HG03108 (cell line): ENCODE measurements at regions not wholly inside any gene's neighbourhood (a gene's known extent, or its start where the extent isn't known, plus 50 kb on each side); places are given as distances from the start of the nearest gene placed in this dataset.

Source experiments
- ATAC-seq: cut with Tn5 transposase; IDR thresholded peaks from one replicate; pipeline ENCODE4 v1.9.1; 2021; ENCODE audit warnings: moderate library complexity; ENCODE audit not compliant: unreplicated experiment

GRCh38 chr15:70409388-70409787 is 311.7 kb upstream of the TLE3 start:
- ATAC-seq, result no peak

GRCh38 chr15:70407955-70408354 is 310.2 kb upstream of the TLE3 start:
- no peak for ATAC-seq

- ATAC-seq, result no peak
Observed at GRCh38 chr15:70407336-70407670, 309.6 kb upstream of the TLE3 start.

GRCh38 chr15:70406617-70407335 is 309.1 kb upstream of the TLE3 start:
- ATAC-seq, result no peak

- ATAC-seq, result no peak
Observed at GRCh38 chr15:70401709-70402108, 304.0 kb upstream of the TLE3 start.

- no peak for ATAC-seq
Observed at GRCh38 chr15:70400766-70401541, 303.2 kb upstream of the TLE3 start.

GRCh38 chr15:70399204-70399603 is 301.5 kb upstream of the TLE3 start:
- ATAC-seq, result no peak

GRCh38 chr15:70398694-70399093 is 301.0 kb upstream of the TLE3 start:
- ATAC-seq, result no peak

GRCh38 chr15:70396807-70397206 is 299.1 kb upstream of the TLE3 start:
- ATAC-seq, result no peak

- ATAC-seq, result no peak
Observed at GRCh38 chr15:70395164-70395563, 297.4 kb upstream of the TLE3 start.

- ATAC-seq, result no peak
Observed at GRCh38 chr15:70390723-70391122, 293.0 kb upstream of the TLE3 start.

- ATAC-seq, result no peak
Observed at GRCh38 chr15:70387993-70388392, 290.3 kb upstream of the TLE3 start.

- ATAC-seq, result no peak
Observed at GRCh38 chr15:70387081-70387480, 289.4 kb upstream of the TLE3 start.

- ATAC-seq, result no peak
Observed at GRCh38 chr15:70385711-70386110, 288.0 kb upstream of the TLE3 start.

- ATAC-seq, result no peak
Observed at GRCh38 chr15:70385052-70385451, 287.3 kb upstream of the TLE3 start.

GRCh38 chr15:70383856-70384255 is 286.1 kb upstream of the TLE3 start:
- ATAC-seq, result no peak

- no peak for ATAC-seq
Observed at GRCh38 chr15:70382762-70383458, 285.2 kb upstream of the TLE3 start.

- no peak for ATAC-seq
Observed at GRCh38 chr15:70382009-70382749, 284.5 kb upstream of the TLE3 start.

GRCh38 chr15:70379938-70380883 is 282.5 kb upstream of the TLE3 start:
- no peak for ATAC-seq

GRCh38 chr15:70379134-70379533 is 281.4 kb upstream of the TLE3 start:
- ATAC-seq, result no peak
